ENCODE measurements at regions not wholly inside any gene's neighbourhood (a gene's known extent, or its start where the extent isn't known, plus 50 kb on each side); places are given as distances from the start of the nearest gene placed in this dataset.

- H3K27ac ChIP-seq: peak overlapping the region in 1 of 10 donors; percentile 31
Measured at GRCh38 chr5:115718927-115719326, 93.1 kb upstream of the TMED7 start.

GRCh38 chr5:115713408-115713807 lies 87.6 kb upstream of the TMED7 start:
- H3K4me3 ChIP-seq: no peak overlapping the region
- H3K36me3 ChIP-seq: no peaks in the 10 kb centered on the region
- no peaks in the 10 kb centered on the region for H3K9me3 ChIP-seq
- no peak overlapping the region for H3K27ac ChIP-seq
- intact Hi-C loops (cut with DNase I): no loop called here
- H3K4me1 ChIP-seq: no peaks in the 10 kb centered on the region
- DNase-seq (no peak), ATAC-seq (no peak)
- no peaks in the 10 kb centered on the region for H3K27me3 ChIP-seq
- TF ChIP-seq, protein P1, sequence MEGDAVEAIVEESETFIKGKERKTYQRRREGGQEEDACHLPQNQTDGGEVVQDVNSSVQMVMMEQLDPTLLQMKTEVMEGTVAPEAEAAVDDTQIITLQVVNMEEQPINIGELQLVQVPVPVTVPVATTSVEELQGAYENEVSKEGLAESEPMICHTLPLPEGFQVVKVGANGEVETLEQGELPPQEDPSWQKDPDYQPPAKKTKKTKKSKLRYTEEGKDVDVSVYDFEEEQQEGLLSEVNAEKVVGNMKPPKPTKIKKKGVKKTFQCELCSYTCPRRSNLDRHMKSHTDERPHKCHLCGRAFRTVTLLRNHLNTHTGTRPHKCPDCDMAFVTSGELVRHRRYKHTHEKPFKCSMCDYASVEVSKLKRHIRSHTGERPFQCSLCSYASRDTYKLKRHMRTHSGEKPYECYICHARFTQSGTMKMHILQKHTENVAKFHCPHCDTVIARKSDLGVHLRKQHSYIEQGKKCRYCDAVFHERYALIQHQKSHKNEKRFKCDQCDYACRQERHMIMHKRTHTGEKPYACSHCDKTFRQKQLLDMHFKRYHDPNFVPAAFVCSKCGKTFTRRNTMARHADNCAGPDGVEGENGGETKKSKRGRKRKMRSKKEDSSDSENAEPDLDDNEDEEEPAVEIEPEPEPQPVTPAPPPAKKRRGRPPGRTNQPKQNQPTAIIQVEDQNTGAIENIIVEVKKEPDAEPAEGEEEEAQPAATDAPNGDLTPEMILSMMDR (IDR thresholded peaks at IDR 0.05): no peak

More at GRCh38 chr5:115718927-115719326, 93.1 kb upstream of the TMED7 start:
- Histone ChIP-seq H3K36me3 (no peaks in the 10 kb centered on the region), H3K27me3 (no peaks in the 10 kb centered on the region), H3K4me3 (no peak overlapping the region), H3K4me1 (peaks cover 0 to 4% (median 0%) of the 10 kb centered on the region in 9 donors), H3K9me3 (no peaks in the 10 kb centered on the region)
- DNase-seq (no peak), ATAC-seq (peak in 3 of 8 donors; percentile 21 to 47 (median 31))
- intact Hi-C loops (cut with DNase I): no loop called here
- TF ChIP-seq, protein P1 (IDR thresholded peaks at IDR 0.05): no peak
- 48 to 51% methylated on average over 2 of the region's 2 CpGs for WGBS, 2 donors

DNA sequence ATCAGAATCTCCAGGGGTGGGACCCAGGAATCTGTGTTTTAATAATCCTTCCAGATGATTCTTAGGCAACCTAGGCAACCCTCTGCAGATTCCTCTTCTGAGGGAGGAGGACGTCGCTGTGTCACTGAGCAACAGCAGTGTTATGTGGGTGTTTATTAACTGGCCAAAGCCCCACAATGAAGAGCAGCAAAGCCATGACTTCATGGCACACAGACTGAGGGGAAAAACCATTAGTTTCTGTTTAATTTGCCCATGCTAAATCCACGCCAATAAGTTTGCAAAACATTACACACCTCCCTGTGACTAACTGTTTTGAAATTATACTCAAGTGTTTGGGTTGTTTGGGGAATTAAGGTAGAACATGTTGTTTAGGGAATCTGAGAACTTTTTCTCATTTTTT lies 83.7 kb upstream of the TMED7 start:
- H3K27me3 ChIP-seq: no peaks in the 10 kb centered on the region
- 74 to 75% methylated on average over 3 of the region's 3 CpGs for WGBS, 2 donors

DNA sequence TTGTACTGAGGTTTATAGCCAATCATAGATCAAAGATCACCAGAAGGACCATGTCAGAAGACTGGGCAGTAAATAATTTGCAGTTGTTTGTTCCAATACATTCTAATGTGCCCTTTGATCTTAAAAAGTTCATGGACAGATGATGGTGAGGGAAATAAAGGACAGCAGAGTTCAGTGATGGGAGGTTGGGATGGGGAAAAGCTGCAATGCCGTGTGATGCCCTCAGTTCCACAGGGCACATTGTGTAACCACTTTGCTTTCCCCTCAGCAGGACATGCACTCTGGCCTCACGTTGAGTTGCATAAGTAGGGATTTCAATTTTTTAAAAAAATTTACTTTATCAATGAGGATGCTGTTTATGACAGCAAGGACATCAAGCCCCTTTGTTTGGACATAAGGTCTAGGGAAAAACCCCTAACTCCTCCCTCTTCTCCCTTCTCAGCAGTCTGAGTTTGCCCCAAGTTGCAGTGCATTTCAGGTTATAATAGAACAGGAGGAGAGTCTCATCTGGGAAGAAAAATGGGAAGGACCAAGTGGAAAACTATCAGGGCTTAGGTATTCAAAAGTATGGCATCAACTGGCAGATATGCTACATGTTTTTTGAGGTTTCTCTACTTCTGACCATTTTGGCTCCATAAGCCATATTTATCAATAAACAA lies 83.1 kb upstream of the TMED7 start:
- no peak overlapping the region for H3K27ac ChIP-seq
- DNase-seq (no peak), ATAC-seq (no peak)
- H3K4me3 ChIP-seq: no peak overlapping the region
- no peaks in the 10 kb centered on the region for H3K27me3 ChIP-seq
- TF ChIP-seq, protein P1 (IDR thresholded peaks at IDR 0.05): no peak
- H3K9me3 ChIP-seq: no peaks in the 10 kb centered on the region
- intact Hi-C loops (cut with DNase I): no loop called here
- H3K36me3 ChIP-seq: no peaks in the 10 kb centered on the region
- WGBS, 2 donors: 81 to 91% methylated on average over 2 of the region's 2 CpGs
- H3K4me1 ChIP-seq: no peaks in the 10 kb centered on the region

More for the DNA sequence above, 83.7 kb upstream of the TMED7 start:
- no peaks in the 10 kb centered on the region for H3K36me3 ChIP-seq
- H3K4me1 ChIP-seq: no peaks in the 10 kb centered on the region
- DNase-seq (no peak), ATAC-seq (peak in 2 of 8 donors; percentile 9 to 25)
- TF ChIP-seq, protein P1 (IDR thresholded peaks at IDR 0.05): no peak
- no peak overlapping the region for H3K4me3 ChIP-seq
- no peaks in the 10 kb centered on the region for H3K9me3 ChIP-seq
- intact Hi-C loops (cut with DNase I): no loop called here
- no peak overlapping the region for H3K27ac ChIP-seq

All from heart right ventricle (tissue), 16 donors.